ENCODE measurements at regions not wholly inside any gene's neighbourhood (a gene's known extent, or its start where the extent isn't known, plus 50 kb on each side); places are given as distances from the start of the nearest gene placed in this dataset.

DNA sequence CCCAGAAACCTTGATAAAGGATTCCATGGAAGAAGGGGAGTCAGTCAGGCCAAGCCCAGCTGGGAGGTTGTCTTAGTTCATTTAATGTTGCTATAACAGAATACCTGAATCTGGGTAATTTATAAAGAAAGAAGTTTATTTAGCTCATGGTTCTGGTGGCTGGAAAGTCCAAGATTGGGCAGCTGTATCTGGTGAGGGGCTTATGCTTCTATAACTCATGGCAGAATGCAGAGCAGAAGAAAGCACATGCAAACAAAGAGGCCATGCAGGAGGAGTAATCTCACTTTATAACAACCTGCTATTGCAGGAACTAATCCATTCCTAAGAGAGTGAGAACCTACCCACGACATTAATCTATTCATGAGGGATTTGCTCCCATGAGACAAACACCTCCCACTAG lies 54.2 kb upstream of the ANKRD1 start:
- DNase-seq (ENCODE audit: low read depth in 2 of 2) = no peak

DNA sequence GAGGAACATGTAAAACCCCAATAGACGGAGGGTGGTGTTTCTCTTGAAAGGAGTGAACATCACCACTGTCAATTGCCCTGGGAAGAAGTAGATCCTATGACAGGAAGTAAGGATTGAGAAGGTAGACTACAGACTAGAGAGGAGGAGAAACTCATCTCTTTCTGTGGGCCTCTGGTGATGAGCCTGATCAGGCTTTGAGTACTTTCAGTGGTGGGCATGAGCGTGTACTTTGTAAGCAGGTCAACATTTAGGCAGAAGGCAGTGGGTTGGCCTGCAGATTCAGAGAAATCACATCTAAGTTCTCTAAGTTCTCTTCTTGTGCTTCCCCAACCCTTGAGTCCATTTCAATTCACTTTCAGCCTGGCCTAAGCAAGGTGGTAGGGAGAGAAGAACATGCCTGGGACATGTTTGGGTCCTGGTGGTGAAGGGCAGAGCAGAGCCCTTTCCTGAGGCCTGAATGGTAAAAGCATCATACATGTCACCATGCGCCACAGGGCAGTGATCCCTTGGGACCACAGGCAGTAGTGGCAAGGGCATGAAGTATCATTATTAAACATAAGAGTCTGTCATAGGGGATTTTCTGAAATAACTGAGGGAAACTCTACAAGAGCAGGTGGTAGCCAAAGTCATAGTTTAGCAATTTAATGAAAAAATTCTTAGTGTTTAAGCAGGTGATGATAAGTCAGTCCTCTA lies 56.4 kb upstream of the ANKRD1 start:
- DNase-seq (ENCODE audit: low read depth in 2 of 2) = no peak

DNA sequence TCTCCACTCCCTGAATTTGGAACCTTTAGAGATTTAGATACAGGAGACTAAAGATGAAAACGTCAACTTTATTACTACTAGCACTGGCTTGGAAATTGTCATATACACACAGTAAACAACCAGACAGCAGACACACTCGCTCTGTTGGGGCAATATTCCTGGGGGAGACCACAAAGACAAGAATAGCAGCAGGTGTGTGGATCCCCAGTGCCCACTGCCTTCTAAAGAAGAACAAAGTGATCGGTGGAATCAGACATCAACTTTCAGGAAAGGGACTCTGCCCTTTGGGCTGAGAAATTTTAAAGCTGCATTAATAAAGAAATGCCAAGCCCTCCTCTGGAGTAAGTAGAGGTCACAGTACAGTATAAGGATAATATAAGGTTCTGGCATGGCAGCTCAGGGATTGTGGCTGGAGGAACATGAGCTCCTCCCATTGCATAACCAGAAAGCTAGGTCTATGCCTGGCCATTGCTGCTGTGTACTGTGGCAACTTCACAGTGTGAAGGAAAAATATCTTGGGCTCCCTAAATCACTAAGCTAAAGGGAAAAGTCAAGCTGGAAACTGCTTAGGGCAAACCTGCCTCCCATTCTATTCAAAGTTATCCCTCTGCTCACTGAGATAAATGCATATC lies 57.1 kb upstream of the ANKRD1 start:
- DNase-seq (ENCODE audit: low read depth in 2 of 2) = no peak

GRCh38 chr10:90982406-90983008 lies 61.6 kb upstream of the ANKRD1 start:
- no peak for DNase-seq (ENCODE audit: low read depth in 2 of 2)

DNA sequence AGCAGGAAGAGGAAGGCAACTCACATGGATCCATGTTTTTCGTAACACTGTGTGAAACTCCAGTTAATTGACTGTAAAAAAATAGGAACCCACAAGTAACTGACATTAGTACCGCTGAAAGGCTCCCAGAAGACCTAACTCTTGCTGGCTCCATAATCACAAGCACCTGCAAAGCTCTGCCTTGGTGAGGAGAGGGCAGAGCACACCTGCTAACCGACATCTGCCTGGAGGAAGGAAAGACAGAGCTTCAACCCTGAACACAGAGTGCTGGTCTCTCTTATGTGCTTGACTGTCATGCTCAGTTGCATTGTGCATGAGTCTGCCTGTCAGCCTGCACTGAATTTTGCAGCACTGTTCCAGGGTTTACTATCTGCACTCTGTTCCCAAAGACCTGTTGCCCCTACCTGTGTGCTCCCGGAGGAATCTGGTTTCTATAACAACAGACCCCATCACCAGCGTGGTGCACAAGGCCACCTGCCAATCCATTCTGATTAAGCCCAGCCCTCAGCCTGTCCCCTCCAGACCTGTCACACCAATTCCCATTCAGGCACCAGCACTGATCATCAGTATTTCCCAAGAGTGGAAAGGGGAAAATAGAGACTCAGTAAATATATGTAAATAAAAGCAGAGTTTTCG lies 63.1 kb upstream of the ANKRD1 start:
- no peak for DNase-seq (ENCODE audit: low read depth in 2 of 2)

DNA sequence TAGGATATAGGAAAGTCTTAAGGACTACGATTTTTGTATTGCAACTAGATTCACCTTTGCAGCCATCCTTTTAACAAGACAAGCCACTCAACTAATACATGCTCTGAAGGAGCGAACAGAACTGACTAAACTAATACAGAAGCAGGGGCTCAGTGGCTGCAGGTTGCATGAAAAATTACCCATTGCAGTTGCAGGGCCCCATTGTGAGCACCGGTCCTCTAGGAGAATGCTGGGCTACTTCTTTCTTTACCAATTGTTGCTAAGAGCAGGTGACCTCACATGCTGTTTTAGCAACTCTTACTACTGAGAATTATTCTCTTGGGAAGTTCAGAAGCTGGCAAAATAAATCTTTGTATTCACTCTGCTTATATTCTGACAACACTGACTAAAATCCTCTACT lies 64.0 kb upstream of the ANKRD1 start:
- DNase-seq (ENCODE audit: low read depth in 2 of 2) = no peak

DNA sequence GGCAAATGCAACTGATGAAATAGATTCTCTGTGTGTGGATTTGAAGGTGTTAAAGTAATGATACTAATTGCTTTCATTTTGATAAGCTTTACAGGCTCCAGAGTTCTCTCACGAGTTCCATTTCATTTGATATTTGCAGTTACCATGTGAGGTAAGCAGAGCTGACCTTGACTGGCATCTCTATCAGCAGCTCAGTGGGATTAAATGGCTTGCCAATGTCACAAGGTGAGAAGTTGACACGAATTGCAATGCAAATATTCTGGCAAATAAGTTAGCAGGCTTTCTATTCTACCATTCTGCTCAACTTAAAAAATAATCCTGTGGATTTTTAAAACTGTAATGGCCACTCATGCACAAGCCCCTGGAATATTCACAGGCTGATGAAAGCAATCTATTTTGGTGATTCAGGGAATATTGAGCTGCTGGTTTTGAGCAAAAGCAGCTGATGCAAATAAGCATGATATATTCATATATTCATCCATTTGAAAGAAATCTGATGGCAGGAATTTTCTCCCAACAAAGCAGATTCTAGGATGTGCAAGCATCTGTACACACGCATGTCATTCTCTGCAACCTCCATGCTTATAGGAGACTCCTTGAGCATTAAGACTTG lies 64.5 kb upstream of the ANKRD1 start:
- DNase-seq (ENCODE audit: low read depth in 2 of 2) = no peak

GRCh38 chr10:90986136-90986760 lies 65.4 kb upstream of the ANKRD1 start:
- no peak for DNase-seq (ENCODE audit: low read depth in 2 of 2)

DNA sequence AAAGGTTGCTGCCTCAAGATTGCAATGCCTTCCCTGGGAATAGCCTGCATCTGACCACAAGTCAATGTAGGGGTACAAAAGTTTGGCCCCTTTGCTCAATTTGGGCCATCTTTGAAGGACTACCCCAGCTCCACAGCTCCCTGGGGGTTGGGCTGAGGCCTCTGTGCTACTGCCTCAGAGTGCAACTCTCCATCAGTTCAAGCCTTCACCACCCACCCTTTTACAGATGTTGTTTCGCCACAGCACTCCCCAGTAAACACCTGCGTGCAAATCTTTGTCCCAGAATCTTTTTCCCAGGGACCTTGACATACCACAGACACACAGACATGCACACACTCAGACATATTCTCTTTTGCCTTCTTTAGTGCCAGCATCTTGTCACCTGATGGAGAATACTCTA lies 66.0 kb upstream of the ANKRD1 start:
- DNase-seq (ENCODE audit: low read depth in 2 of 2) = no peak

DNA sequence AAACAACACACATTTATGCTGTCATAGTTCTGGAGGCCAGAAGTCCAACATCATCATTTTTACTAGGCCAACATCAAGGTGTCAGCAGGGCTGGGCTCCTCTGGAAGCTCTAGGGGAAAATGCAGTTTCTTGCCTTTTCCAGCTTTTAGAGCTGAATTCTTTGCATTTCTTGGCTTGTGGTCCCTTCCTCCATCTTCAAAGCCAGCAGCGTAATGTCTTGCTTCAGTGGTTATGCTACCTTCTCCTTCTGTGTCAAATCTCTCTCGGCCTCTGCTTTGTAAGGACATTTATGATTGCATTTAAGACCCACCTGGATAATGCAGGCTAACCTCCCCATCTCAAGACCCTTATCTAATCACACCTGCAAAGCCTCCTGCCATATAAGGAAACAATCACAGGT lies 66.5 kb upstream of the ANKRD1 start:
- no peak for DNase-seq (ENCODE audit: low read depth in 2 of 2)

DNA sequence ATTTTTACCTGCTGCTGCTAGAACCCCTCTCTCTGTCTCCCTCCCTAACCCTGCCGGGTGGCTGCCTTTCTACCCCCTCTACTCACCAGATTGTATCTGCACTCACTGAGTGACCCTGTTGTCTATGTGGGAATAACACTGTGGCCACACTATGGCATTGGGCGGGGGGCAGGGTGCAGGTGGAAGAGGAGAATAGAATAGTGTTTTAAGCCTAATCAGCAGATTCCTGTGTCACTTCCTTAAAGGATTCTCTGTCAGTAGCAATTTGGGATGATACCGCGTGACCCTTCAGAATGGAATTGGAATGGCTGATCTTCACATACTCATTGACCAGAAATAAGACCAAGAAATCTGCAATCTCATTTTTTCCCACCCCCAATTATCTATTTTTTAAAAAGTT lies 67.1 kb upstream of the ANKRD1 start:
- no peak for DNase-seq (ENCODE audit: low read depth in 2 of 2)

GRCh38 chr10:90988802-90989201 lies 67.9 kb upstream of the ANKRD1 start:
- no peak for DNase-seq (ENCODE audit: low read depth in 2 of 2)

DNA sequence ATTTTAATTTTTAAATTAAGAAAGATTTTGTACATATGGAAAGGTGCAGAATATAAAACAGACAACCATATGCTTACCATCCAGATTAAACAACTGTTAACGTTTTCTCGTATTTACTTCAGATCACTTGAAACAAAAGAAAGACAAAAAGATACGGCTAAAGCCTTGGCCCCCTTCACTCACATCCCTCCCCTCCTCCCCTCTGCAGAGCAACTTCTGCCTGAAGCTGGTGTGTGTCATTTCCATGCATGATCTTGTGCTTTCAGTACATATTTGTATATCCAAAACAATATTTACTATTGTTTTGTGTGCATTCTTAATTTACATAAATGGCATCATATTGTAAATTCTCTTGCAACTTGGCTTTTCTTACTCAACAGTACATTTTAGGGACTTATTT lies 68.5 kb upstream of the ANKRD1 start:
- DNase-seq (ENCODE audit: low read depth in 2 of 2) = no peak

DNA sequence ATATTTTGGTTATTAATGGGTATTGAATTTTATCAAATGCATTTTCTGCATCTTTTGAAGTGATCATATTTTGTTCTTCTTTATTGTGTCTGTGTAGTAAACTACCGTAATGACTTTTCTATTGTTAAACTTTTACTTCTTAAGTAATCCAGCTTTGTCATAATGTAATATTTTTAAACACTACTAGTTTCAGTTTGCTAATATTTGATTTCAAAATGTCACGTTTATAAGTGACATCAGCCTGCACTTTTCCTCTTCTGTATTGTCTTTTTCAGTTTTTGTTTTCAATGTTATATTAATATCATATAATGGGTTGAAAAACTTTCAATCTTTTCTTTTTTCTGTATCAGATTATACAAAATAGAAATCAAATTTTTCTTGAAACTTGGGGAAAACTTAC lies 71.6 kb upstream of the ANKRD1 start:
- DNase-seq (ENCODE audit: low read depth in 2 of 2) = no peak

GRCh38 chr10:90993340-90993739 lies 72.5 kb upstream of the ANKRD1 start:
- no peak for DNase-seq (ENCODE audit: low read depth in 2 of 2)

DNA sequence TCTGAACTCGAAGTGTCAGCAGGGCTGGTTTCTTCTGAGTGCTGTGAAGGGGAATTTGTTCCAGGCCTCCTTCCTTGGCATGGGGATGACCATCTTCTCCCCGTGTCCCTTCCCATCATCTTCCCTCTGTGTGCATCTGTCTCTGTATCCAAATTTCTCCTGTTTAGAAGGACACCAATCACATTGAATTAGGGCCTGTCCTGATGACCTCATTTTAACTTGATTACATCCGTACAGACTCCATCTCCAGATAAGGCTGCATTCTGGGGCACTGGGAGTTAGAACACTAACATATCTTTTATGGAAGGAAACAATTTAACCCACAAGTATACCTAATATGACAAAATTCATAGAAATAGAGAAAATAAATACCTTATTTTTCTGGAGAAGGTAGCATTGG lies 76.8 kb upstream of the ANKRD1 start:
- DNase-seq (ENCODE audit: low read depth in 2 of 2) = no peak

DNA sequence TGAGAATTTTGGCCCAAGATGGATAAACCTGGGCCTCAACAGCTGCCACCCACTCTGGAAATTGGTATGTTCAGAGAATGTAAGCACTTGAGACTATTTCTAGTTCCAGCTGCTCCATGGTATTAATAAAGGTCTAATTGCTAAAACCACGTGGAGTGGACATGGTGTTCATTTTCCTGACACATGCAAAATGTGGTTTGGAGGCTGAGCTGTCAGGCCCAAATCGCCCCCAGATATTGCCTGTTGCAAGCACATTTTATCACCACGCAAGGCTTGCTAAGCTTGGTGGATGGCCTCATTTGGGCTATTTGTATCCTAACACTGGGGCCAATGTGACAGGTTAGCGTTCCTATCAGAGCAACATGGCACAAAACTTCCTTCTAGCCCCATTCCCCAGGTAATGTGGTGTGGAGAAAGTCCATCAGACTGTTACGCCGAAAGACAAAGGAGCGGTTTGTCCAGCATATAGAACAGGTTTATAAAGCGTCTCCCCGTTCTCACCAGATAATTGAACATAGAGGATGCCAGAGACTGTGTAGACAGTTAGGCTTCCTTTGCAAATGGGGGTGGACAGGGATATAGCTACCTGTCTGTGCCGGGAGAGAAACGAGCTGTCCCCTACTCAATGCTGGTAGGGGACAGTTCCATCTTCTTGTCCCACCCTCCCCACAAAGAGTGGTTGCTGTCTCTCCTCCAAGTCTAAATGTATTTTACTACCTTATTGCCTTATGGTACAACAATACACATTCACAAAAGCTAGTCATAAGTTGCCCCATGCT lies 78.0 kb upstream of the ANKRD1 start:
- no peak for DNase-seq (ENCODE audit: low read depth in 2 of 2)

GRCh38 chr10:90999512-91000172 lies 78.8 kb upstream of the ANKRD1 start:
- DNase-seq (ENCODE audit: low read depth in 2 of 2) = no peak

DNA sequence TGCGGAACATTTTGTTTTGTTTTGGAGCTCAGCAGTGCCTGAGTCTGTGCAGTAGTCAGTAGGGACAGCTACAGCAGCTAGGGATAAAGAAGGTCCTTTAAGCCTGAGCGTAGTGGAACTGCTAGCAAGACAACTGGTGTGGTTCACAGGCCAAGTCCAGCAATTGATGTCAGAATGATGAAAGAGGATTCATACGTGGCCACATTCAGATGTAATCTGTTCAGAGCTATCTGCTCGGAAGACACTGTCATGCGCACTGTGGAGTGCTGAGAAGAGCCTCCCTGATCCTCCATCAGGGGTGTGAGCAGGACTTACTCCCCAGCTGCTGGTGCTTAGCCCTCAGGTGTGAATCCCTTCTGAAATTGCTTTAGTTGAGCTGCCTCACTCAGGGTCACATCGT lies 79.6 kb upstream of the ANKRD1 start:
- DNase-seq (ENCODE audit: low read depth in 2 of 2) = no peak

DNA sequence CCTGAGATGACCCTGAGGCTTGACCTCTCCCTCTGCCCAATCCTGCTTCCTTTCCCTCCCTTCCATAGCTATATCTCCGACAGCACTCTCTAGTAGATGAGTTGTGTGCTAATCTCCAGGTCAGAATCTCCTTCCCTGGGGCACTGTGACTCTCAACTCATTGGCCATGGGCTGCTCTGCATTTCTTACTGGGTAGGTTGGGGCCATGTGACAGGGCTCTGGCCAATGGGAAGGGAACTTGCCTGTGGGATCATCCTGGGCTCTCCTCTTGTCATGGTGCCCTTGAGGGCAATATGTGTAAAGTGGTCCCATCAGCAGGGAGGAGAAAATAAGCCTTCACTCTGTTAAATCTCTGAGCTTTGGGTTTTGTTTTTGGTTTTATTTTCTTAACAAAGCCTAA lies 80.1 kb upstream of the ANKRD1 start:
- DNase-seq (ENCODE audit: low read depth in 2 of 2) = no peak

DNA sequence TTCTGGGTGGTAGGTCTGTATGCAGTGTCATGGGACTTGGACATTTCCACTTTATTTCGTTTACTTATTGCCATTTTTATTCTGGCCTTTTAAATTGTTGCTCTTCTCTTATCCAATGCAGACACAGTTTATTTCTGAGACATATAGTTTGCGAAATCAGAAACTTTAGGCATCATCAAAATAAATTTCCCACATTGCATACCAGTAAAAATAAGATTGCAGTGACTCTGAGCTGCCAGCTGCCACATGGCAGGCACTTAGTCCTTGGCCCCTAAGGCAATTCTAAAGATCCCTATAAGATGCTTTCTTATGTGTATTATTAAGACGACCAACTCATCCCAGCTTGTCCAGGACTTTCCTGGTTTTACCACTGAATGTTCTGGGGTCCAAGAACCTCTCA lies 81.8 kb upstream of the ANKRD1 start:
- DNase-seq (ENCODE audit: low read depth in 2 of 2) = no peak

All from dermis microvascular lymphatic vessel endothelial cell (primary cell).